ENCODE measurements at regions not wholly inside any gene's neighbourhood (a gene's known extent, or its start where the extent isn't known, plus 50 kb on each side); places are given as distances from the start of the nearest gene placed in this dataset.

GRCh38 chr4:152104901-152105357, 344.1 kb upstream of the GATB start:
- Mint-ChIP-seq H3K27ac (ENCODE audit: unreplicated experiment) (peak overlapping the region; percentile 63), H3K36me3 (ENCODE audit: insufficient read depth, unreplicated experiment) (no peaks in the 10 kb centered on the region), H3K4me3 (ENCODE audit: unreplicated experiment) (no peak overlapping the region), H3K4me1 (ENCODE audit: low read depth, unreplicated experiment) (peaks cover 43% of the 10 kb centered on the region), H3K9me3 (ENCODE audit: unreplicated experiment) (no peaks in the 10 kb centered on the region), H3K27me3 (ENCODE audit: insufficient read depth, unreplicated experiment) (no peaks in the 10 kb centered on the region)
- TF ChIP-seq CTCF (IDR thresholded peaks at IDR 0.05; ENCODE audit: insufficient read depth in 1 of 2, low read depth in 1 of 2, low read length in 1 of 2, severe bottlenecking in 1 of 2, unreplicated experiment in 1 of 2) = no peak
- Histone ChIP-seq H3K9me3 (no peaks in the 10 kb centered on the region), H3K27me3 (replicated peaks; ENCODE audit: control insufficient read depth, insufficient read depth, low read length) (no peaks in the 10 kb centered on the region), H3K36me3 (ENCODE audit: control insufficient read depth, insufficient read depth, low read length) (no peaks in the 10 kb centered on the region; the same call in 1 of the 2 replicates), H3K4me1 (peaks cover 59% of the 10 kb centered on the region), H3K4me3 (ENCODE audit: low read depth, low read length) (no peak overlapping the region)
- no TSS peak for BruUV-seq (replicated peaks)
- intact Hi-C loops (cut with micrococcal nuclease; ENCODE audit: unreplicated experiment) = loop anchor here (10.0 kb wide), 1 partner anchor 240 kb away; no protein-coding TSS in a partner anchor
- POLR2A ChIA-PET = interaction anchor here (0.5 kb wide), 1 partner anchor 1395 kb away, joined by 5 read pairs; no protein-coding TSS in a partner anchor
- CTCF ChIA-PET = no interaction called here
- no peak for DNase-seq

GRCh38 chr4:152104356-152104755, 343.5 kb upstream of the GATB start:
- intact Hi-C loops (cut with micrococcal nuclease; ENCODE audit: unreplicated experiment) = loop anchor here (10.0 kb wide), 1 partner anchor 240 kb away; no protein-coding TSS in a partner anchor
- Mint-ChIP-seq H3K4me3 (ENCODE audit: unreplicated experiment) (no peak overlapping the region), H3K36me3 (ENCODE audit: insufficient read depth, unreplicated experiment) (no peaks in the 10 kb centered on the region), H3K27ac (ENCODE audit: unreplicated experiment) (no peak overlapping the region), H3K4me1 (ENCODE audit: low read depth, unreplicated experiment) (peaks cover 45% of the 10 kb centered on the region), H3K27me3 (ENCODE audit: insufficient read depth, unreplicated experiment) (no peaks in the 10 kb centered on the region), H3K9me3 (ENCODE audit: unreplicated experiment) (no peaks in the 10 kb centered on the region)
- no peaks in the 10 kb centered on the region; the same call in 1 of the 2 replicates for H3K36me3 ChIP-seq (ENCODE audit: control insufficient read depth, insufficient read depth, low read length)
- no peak for TF ChIP-seq CTCF (IDR thresholded peaks at IDR 0.05; ENCODE audit: insufficient read depth in 1 of 2, low read depth in 1 of 2, low read length in 1 of 2, severe bottlenecking in 1 of 2, unreplicated experiment in 1 of 2)
- ChIA-PET CTCF (no interaction called here), POLR2A (no interaction called here)
- BruUV-seq (replicated peaks) = no TSS peak
- no peak overlapping the region for H3K4me3 ChIP-seq (ENCODE audit: low read depth, low read length)
- no peaks in the 10 kb centered on the region for H3K27me3 ChIP-seq (replicated peaks; ENCODE audit: control insufficient read depth, insufficient read depth, low read length)
- H3K9me3 ChIP-seq = no peaks in the 10 kb centered on the region
- no peak for DNase-seq
- peaks cover 59% of the 10 kb centered on the region for H3K4me1 ChIP-seq

GRCh38 chr4:152103181-152103901, 342.5 kb upstream of the GATB start:
- intact Hi-C loops (cut with micrococcal nuclease; ENCODE audit: unreplicated experiment) = loop anchor here (2.0 to 10.0 kb wide), 2 partner anchors 147 to 241 kb away; no protein-coding TSS in a partner anchor

More at GRCh38 chr4:152103181-152103901, 342.5 kb upstream of the GATB start:
- H3K27ac Mint-ChIP-seq (ENCODE audit: unreplicated experiment) = peak overlapping the region; percentile 63
- ChIA-PET POLR2A (no interaction called here), CTCF (no interaction called here)
- H3K4me1 ChIP-seq = peaks cover 59% of the 10 kb centered on the region
- no peaks in the 10 kb centered on the region for H3K36me3 Mint-ChIP-seq (ENCODE audit: insufficient read depth, unreplicated experiment)
- no peak overlapping the region for H3K4me3 ChIP-seq (ENCODE audit: low read depth, low read length)
- H3K27me3 Mint-ChIP-seq (ENCODE audit: insufficient read depth, unreplicated experiment) = no peaks in the 10 kb centered on the region
- H3K9me3 Mint-ChIP-seq (ENCODE audit: unreplicated experiment) = no peaks in the 10 kb centered on the region
- DNase-seq = peak in 1 of 2 experiments; percentile 52
- H3K36me3 ChIP-seq (ENCODE audit: control insufficient read depth, insufficient read depth, low read length) = no peaks in the 10 kb centered on the region; the same call in 1 of the 2 replicates
- no peaks in the 10 kb centered on the region for H3K9me3 ChIP-seq
- no TSS peak for BruUV-seq (replicated peaks)
- H3K27me3 ChIP-seq (replicated peaks; ENCODE audit: control insufficient read depth, insufficient read depth, low read length) = no peaks in the 10 kb centered on the region
- no peak overlapping the region for H3K4me3 Mint-ChIP-seq (ENCODE audit: unreplicated experiment)
- H3K4me1 Mint-ChIP-seq (ENCODE audit: low read depth, unreplicated experiment) = peaks cover 45% of the 10 kb centered on the region
- no peak for TF ChIP-seq CTCF (IDR thresholded peaks at IDR 0.05; ENCODE audit: insufficient read depth in 1 of 2, low read depth in 1 of 2, low read length in 1 of 2, severe bottlenecking in 1 of 2, unreplicated experiment in 1 of 2)

Measured in Caco-2 (cell line).